Brain microvascular endothelial cell (primary cell): ENCODE measurements at regions not wholly inside any gene's neighbourhood (a gene's known extent, or its start where the extent isn't known, plus 50 kb on each side); places are given as distances from the start of the nearest gene placed in this dataset.

ENCODE experiments used
- DNase-seq: peaks from one replicate; pipeline ENCODE4 v3.0.0-alpha.2; 2020
- H3K27ac ChIP-seq: fragments of 250-450 bp; sonication (Bioruptor Pico); 2 replicates; pipeline ENCODE4 v1.5.1; 2020; ENCODE audit warnings: mild to moderate bottlenecking, moderate library complexity
- H3K27me3 ChIP-seq: fragments of 250-450 bp; sonication (Bioruptor Pico); replicated peaks from 2 replicates; pipeline ENCODE4 v1.5.1; 2020; ENCODE audit warnings: mild to moderate bottlenecking
- H3K36me3 ChIP-seq: fragments of 250-450 bp; sonication (Bioruptor Pico); replicated peaks from 2 replicates; pipeline ENCODE4 v1.5.1; 2020; ENCODE audit warnings: mild to moderate bottlenecking
- H3K4me3 ChIP-seq: 2 replicates; pipeline ENCODE4 v1.5.1; 2011; ENCODE audit warnings: low read depth, mild to moderate bottlenecking, control low read depth, low read length, moderate library complexity
- CTCF ChIP-seq: IDR thresholded peaks from 2 replicates; pipeline ENCODE4 v1.5.1; 2011; ENCODE audit warnings: low read depth, mild to moderate bottlenecking, moderate library complexity, low read length, control low read depth, inconsistent platforms; ENCODE audit errors: missing control alignments
- in situ Hi-C: cut with HindIII; loops from 2 replicates; pipeline ENCODE4 v1.10.0; 2017; ENCODE audit warnings: low sequenced_read_pairs, low pct_ligation_motif_present

- DNase-seq, result no peak
- H3K27me3 ChIP-seq, result no peaks in the 10 kb centered on the region
- no peak overlapping the region for H3K4me3 ChIP-seq
- TF ChIP-seq CTCF, result no peak
- H3K36me3 ChIP-seq, result no peaks in the 10 kb centered on the region
- in situ Hi-C loops, result no loop called here
- H3K27ac ChIP-seq, result no peak overlapping the region
Observed at GRCh38 chr1:194339471-194339870, 1153.1 kb upstream of the B3GALT2 start.

- in situ Hi-C loops, result no loop called here
- no peak overlapping the region for H3K27ac ChIP-seq
- no peak overlapping the region for H3K4me3 ChIP-seq
- TF ChIP-seq CTCF, result no peak
- H3K27me3 ChIP-seq, result no peaks in the 10 kb centered on the region
- H3K36me3 ChIP-seq, result no peaks in the 10 kb centered on the region
- no peak for DNase-seq
Observed at GRCh38 chr1:194338241-194338948, 1152.0 kb upstream of the B3GALT2 start.

GRCh38 chr1:194333240-194333639, 1146.8 kb upstream of the B3GALT2 start:
- no peaks in the 10 kb centered on the region for H3K36me3 ChIP-seq
- in situ Hi-C loops, result no loop called here
- DNase-seq, result no peak
- no peaks in the 10 kb centered on the region for H3K27me3 ChIP-seq
- no peak overlapping the region for H3K4me3 ChIP-seq
- TF ChIP-seq CTCF, result no peak
- H3K27ac ChIP-seq, result no peak overlapping the region

GRCh38 chr1:194331758-194332157, 1145.3 kb upstream of the B3GALT2 start:
- TF ChIP-seq CTCF, result no peak

GRCh38 chr1:194322751-194323150, 1136.3 kb upstream of the B3GALT2 start:
- in situ Hi-C loops, result no loop called here
- Histone ChIP-seq H3K36me3 (no peaks in the 10 kb centered on the region), H3K4me3 (no peak overlapping the region), H3K27me3 (no peaks in the 10 kb centered on the region), H3K27ac (no peak overlapping the region)
- no peak for TF ChIP-seq CTCF
- no peak for DNase-seq

More at GRCh38 chr1:194331758-194332157, 1145.3 kb upstream of the B3GALT2 start:
- no peaks in the 10 kb centered on the region for H3K27me3 ChIP-seq
- DNase-seq, result no peak
- H3K36me3 ChIP-seq, result no peaks in the 10 kb centered on the region
- no peak overlapping the region for H3K4me3 ChIP-seq
- no peak overlapping the region for H3K27ac ChIP-seq
- in situ Hi-C loops, result no loop called here

- H3K36me3 ChIP-seq, result no peaks in the 10 kb centered on the region
- in situ Hi-C loops, result no loop called here
- no peaks in the 10 kb centered on the region for H3K27me3 ChIP-seq
- no peak overlapping the region for H3K27ac ChIP-seq
- no peak overlapping the region for H3K4me3 ChIP-seq
- DNase-seq, result no peak
- no peak for TF ChIP-seq CTCF
Observed at GRCh38 chr1:194318790-194319280, 1132.4 kb upstream of the B3GALT2 start.
